Astrocyte (in vitro differentiated cells and primary cell): ENCODE measurements at regions not wholly inside any gene's neighbourhood (a gene's known extent, or its start where the extent isn't known, plus 50 kb on each side); places are given as distances from the start of the nearest gene placed in this dataset.

Source experiments
- EZH2 ChIP-seq: IDR thresholded peaks from 2 replicates; pipeline ENCODE4 v1.6.1; 2012; ENCODE audit warnings: mild to moderate bottlenecking, low read length, inconsistent platforms; ENCODE audit not compliant: insufficient read depth
- TF ChIP-seq, protein P1 (sequence below): IDR thresholded peaks from 2 replicates; pipeline ENCODE4 v1.5.1; 2011; ENCODE audit warnings: low read depth, mild to moderate bottlenecking, inconsistent platforms, low read length, moderate library complexity; ENCODE audit not compliant: insufficient read depth

DNA sequence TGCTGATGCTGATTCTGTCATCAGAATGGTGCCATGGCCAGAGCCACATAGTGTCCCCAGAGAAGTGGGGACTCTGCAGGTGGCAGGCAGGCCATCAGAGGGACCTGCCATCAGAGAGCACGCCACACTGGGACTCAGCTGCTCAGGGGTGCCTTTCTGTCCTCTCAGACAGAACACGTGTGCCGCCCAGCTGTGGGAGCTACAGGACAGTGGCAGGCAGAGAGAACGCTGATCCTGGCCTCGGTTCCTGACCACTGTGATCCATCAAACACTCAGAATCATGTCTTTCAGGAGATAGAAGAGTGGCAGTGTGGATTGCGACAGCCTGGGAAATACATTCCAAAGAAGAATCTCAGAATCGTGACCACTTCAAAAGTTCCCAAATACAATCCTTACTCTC lies 497.2 kb upstream of the SALL3 start:
- TF ChIP-seq, protein P1, sequence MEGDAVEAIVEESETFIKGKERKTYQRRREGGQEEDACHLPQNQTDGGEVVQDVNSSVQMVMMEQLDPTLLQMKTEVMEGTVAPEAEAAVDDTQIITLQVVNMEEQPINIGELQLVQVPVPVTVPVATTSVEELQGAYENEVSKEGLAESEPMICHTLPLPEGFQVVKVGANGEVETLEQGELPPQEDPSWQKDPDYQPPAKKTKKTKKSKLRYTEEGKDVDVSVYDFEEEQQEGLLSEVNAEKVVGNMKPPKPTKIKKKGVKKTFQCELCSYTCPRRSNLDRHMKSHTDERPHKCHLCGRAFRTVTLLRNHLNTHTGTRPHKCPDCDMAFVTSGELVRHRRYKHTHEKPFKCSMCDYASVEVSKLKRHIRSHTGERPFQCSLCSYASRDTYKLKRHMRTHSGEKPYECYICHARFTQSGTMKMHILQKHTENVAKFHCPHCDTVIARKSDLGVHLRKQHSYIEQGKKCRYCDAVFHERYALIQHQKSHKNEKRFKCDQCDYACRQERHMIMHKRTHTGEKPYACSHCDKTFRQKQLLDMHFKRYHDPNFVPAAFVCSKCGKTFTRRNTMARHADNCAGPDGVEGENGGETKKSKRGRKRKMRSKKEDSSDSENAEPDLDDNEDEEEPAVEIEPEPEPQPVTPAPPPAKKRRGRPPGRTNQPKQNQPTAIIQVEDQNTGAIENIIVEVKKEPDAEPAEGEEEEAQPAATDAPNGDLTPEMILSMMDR: no peak
- no peak for TF ChIP-seq EZH2
